Skeletal muscle cell (primary cell): ENCODE measurements at regions not wholly inside any gene's neighbourhood (a gene's known extent, or its start where the extent isn't known, plus 50 kb on each side); places are given as distances from the start of the nearest gene placed in this dataset.

ENCODE experiments used
- DNase-seq: peaks from one replicate; pipeline ENCODE4 v3.0.0-alpha.2; 2010; ENCODE audit warnings: low read depth
- H3K4me3 ChIP-seq: 2 replicates; pipeline ENCODE4 v1.5.1; 2011; ENCODE audit warnings: low read depth, mild to moderate bottlenecking, control low read depth, low read length, moderate library complexity

DNA sequence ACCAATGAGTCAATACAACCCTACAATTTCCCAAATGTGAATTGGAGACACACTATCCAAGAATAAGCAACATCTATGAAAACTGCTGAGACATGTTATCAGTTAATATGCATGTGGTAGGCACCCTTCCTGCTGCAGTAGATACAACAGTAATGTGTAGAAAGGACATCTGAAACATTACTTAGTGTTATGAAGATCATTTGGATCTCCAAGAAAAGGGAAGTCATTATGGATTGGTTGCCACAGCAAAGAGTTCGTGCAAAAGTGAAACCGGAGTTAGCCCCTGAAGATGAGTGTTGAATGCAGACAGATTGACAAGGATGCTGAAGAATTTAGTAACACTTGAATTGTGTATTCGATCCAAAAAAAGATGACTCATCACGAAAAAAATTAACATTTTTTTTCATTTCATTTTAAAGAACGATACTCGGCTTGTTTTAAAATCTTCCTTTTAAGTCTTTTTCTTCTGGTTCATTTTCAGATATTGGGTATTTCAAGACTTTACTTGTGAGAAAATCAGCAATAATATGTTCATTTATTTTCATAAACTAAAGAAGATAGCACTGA, 322.4 kb upstream of the KLF6 start:
- DNase-seq = no peak
- no peak overlapping the region for H3K4me3 ChIP-seq

DNA sequence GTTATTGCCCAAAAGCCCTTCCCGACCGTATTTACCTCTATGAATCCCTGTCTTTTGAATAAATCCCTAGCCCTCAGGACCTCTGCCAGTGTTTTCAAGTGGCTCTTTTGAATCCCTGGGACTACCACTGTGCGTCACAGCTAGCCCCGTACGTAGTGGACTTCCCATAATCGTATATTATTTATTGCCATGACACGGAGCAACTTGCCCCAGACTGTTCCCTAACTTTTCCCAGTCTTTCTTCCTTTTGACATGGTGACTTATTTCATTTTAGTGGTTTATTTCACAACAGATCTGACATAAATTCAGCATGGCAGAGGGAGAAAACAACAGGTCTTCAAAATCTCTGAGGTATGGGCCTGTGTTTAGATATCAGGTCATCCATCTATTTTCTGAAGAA, 318.6 kb upstream of the KLF6 start:
- no peak for DNase-seq
- H3K4me3 ChIP-seq = no peak overlapping the region

DNA sequence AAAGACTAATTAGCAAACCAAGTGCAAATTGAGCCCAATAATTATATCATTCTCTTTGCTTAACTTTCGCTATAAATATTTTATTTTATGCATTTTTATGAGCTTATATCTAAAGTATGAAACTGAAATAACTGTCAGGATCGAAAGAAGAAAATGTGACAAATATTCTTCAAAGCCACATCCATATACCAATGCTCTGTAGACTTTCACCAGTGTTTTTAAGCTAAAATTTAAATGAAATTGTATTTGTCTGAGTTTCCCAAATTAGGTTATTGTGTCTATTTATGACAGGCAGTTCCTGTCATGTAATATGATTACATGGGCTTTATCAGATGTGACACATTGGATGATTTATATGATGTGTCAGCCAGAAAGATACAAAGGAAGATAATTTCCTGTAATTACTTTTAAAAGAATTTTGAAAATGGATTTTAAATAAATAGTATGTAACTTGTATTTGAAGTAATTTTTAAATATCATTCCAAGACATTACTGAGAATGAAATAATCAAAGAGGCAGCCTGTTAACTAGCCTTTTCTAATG, 317.9 kb upstream of the KLF6 start:
- DNase-seq = no peak

DNA sequence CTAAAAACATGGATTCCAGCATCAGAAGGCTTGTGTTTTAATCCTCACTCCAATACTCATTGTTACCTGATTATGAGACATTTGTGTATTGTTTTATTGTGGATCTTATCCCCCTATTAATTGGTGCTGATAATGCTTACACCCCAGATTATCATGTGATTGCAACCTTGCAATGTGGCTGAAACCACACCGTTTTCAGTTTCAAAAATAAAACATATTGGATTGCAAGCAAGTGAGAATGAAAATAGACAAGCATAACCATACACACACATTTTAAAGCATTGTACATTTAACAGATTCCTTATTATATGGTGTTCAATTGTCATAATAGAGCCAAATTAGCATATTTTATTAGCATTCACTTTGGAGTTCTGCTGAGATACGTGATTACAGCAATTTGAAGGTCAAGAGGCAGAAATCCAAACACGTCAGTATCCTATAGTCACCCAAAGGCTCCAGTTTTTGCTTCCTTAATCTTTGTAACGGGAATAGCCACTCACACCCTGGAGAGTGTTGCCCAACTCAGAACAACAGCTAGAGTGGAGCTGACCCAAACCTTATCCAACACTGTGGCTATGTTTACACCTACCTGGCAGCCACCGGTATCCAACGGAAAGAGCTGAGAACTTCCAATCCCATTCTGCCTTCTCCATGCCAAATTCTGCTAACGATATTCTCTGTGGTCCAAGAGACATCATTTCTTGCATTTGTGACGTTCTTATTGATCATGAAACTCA, 317.1 kb upstream of the KLF6 start:
- no peak overlapping the region for H3K4me3 ChIP-seq
- no peak for DNase-seq

More for the DNA sequence above, 317.9 kb upstream of the KLF6 start:
- no peak overlapping the region for H3K4me3 ChIP-seq

DNA sequence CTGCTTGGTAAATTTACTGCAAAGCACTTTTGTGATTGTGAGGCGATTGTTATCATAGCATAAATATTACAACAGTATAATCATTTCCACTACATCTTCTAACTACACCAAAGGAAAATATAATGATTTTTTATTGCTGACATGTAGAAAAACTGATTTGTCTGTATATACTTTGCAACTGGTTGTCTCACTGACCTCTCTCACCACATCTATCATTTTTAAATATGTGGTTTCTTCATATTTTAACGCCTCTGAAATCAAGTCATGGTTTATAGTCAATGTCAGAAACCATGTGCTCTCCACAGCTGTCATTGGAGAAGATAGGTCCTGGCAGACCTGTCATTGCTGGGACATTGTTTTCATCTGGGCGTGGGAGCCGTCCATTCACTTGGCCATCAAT, 315.4 kb upstream of the KLF6 start:
- no peak for DNase-seq
- no peak overlapping the region for H3K4me3 ChIP-seq

DNA sequence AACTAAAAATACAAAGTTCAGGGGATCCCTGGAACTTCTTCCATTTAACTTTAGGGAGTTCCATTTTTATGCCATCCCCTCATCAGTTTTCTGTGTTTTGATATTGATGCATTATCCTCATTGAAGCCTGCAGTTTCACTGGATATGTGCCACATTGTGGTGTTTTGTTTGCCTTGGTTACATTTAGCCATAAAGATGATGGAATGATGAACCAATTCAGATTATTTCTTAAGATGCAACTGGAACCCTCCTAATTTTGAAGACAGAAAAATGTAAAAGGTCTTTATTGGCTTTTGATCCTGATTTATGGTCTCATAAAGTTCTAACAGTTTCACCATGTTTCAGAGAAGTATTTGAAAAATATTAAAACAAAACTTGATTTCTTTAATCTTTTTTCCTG, 314.2 kb upstream of the KLF6 start:
- DNase-seq = no peak
- H3K4me3 ChIP-seq = no peak overlapping the region

DNA sequence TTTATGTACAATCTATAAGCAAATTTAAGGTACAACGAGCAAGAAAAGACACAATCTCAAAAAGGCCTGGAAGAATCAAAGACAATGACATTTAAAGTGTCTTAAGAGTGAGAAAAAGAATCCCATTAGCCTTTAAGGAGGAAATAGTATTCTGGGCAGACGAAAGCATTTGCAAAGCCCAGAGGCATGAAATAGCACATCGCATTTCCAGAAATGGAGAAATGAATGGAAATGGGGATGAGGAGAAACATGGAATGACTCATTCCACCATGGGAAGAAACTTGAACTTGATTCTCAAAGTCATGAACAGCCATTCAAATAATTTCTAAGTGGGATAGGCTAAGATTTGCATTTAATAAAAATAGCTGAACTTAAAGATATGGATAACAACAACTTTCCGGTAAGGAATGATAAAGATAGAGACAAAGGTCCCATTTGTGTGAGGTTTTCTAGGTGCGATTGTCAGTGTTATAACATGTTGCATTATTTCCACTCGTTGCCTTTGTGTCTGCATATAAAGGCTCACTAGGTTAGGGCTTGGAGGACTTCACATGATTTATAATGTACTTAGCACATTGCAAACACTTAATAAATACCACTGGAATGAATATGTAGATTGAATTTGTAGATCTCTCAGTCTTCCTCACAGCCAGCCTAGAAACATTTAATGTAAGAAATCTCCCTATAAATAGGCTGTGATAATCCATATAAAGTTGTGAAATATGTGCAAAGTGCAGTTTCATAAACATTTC, 310.3 kb upstream of the KLF6 start:
- DNase-seq = no peak

DNA sequence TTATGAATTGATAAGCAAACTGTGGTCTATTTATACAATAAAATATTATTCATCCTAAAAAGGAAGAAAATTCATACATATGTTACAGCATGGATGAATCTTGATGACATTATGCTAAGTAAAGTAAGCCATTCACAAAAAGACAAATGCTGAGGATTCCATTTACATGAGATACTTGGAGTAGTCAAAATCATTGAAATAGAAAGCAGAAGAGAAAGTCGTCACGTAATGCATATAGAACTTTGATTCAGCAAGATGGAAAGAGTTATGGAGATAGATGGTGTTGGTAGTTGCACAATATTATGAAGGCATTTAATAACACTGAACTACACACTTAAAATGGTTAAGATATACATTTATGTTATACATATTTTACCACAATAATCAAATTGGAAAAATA, 309.7 kb upstream of the KLF6 start:
- no peak for DNase-seq
- H3K4me3 ChIP-seq = no peak overlapping the region

More for the DNA sequence above, 310.3 kb upstream of the KLF6 start:
- no peak overlapping the region for H3K4me3 ChIP-seq

DNA sequence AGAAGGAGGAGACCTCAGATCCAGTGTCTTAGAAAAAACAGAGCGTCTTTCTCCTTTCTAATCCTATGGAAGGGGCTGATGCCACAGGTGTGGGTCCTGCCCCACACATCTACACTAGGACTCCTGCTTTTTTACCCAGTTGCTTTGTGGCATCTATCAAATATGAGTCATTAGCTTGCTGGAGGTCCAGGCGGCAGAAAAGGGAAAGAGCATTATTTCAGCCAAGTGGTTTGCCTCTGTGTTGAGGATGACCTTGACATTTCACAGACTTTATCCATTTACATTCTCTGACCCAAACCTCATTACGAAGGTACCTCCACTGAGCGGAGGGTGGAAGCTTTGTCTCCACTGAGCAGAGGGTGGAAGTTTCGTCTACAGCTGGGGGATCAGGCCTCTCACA, 308.4 kb upstream of the KLF6 start:
- DNase-seq = no peak
- H3K4me3 ChIP-seq = no peak overlapping the region

DNA sequence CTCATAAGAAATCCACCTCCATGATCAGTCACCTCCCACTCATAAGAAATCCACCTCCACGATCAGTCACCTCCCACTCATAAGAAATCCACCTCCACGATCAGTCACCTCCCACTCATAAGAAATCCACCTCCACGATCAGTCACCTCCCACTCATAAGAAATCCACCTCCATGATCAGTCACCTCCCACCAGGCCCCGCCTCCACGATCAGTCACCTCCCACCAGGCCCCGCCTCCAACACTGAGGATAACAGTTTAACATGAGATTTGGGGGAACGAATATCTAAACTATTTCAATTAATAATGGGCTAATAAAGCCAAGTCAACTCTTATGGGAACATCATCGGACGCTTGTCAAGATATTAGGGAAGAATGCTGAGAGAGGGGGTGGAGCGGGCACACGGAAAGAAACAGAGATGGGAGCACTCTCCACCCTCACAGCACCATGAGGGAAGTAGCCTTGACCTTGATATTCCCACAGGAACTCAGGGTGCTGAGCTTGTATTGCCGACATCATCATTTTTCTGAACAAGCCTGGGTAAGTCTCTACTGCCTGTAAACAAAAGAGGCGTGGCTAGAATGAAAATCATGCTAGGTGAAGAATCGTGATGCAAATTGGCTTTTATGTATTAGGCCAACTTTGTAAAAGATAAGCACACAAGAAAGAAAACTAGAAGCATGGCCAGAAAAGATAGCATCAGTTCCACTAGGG, 303.5 kb upstream of the KLF6 start:
- DNase-seq = no peak
- H3K4me3 ChIP-seq = no peak overlapping the region

DNA sequence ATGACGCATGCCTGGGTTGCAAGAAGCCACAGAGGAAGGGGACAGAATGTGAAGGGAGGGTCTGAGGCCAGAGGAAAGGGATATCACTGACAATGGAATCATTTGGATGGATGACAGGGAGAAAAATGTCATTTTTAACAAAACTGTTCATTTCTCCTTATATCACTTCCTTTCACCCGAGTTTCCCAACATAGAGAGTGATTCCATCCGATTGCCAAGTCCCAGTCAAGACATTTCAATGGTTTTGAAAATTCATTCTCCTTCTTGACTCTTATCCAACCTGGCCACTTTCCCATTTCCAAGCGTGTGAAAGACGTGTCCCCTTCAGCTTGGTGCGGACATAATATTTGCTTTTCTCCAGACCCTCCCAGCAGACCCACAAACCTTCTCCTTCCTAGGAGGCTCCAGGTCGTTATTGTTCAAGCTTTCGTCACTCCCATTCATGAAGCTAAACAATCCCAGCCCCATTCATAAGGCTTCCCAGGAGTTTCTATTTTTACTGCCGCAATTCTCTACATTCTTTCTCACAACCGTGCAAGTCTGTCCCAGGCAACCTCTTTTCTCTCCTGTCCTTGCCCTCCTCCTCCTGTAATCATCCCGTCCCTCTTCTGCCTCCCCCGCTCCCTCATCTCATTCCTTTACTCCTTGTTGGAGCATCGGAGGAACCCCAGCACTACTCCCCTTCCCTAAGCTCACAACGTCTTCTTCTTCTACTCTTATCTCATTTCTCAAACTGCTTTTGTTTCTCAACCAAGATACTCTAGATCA, 301.3 kb upstream of the KLF6 start:
- no peak overlapping the region for H3K4me3 ChIP-seq
- peak; percentile 56 for DNase-seq

DNA sequence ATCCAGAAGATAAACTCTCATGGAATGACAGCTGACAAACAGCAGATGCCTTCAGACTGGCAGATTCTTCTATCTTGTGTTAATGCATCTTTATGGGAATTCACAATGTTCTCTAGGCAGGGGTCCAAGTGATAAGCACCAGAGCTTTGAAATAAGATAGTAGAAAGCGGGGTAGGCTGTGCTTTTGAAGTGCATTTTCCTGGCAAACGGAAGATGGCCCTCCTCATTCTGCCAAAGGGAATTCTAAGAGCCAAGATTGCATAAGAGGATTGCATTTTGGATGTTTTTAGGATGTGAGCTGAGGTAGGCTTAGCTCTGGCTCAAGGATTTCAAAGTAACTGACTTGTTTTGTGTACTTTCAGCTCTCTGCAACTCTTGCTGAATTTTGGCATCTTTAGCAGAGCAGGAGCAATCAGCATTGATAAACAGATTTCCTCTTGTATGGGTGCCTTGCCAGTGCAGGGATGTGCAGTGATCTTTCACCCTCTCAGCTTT, 298.5 kb upstream of the KLF6 start:
- no peak overlapping the region for H3K4me3 ChIP-seq
- no peak for DNase-seq

DNA sequence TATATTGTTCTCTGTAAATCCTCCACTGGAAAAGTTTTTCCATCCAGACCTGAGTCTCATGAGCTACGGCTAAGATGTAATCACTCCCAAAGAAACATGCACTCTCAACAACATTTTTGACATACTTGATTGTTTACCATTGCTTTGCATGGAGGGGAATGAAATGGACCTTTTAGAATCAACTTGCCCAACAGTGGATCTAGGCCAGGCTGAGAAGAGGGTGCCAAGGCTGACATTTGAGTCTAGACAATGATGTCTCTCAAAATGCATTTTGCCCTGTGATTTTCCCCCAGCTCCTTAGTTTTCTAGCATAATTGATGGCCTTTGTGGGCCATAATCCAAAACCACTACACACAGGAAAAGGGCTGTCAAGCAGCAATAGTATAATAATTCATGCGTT, 297.9 kb upstream of the KLF6 start:
- no peak for DNase-seq
- no peak overlapping the region for H3K4me3 ChIP-seq

DNA sequence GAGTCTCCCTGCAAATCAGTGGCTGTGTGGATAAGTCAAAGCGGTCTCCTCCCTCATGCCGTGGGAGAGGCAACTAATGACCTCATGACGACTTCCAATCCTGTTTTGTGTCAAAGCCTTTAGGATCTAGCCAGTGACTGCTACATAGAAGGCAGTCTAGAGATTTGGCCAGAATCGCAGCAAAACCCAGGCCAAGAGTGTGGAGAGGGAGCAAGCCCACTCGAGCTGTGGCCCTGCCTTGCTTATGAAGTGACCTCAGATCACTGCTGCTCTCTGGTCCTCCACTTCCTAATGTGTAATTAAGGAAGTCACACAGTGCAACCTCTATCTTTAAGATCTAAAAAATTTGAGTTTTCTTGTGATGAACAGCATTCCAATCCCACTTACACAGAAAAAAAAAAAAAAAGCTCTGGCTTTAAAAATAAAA, 296.7 kb upstream of the KLF6 start:
- no peak overlapping the region for H3K4me3 ChIP-seq
- no peak for DNase-seq

DNA sequence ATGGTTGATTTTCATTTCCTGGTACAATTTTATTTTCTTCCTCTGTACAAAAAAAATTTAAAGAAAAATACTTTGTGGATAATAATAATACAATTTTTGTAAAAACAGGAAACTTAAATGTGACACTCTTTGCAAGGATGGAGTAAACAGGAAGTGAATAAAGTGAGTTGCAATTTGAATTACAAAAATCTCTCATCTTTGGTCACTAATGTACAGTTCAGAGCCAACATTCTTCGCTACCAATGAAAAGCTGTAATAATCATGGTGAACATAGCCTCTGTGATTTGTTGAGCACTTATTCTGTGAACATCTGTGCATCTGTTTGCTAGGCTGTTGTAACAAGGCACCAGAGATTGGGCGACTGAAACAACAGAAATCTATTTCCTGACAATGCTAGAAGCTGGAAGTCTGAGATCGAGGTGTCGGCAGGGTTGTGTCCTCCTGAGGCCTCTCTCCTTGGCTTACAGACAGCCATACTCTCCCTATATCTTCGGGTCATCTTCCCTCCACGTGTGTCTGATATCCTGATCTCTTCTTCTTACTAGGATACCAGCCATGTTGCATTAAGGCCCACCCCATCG, 295.3 kb upstream of the KLF6 start:
- no peak for DNase-seq
- H3K4me3 ChIP-seq = no peak overlapping the region

DNA sequence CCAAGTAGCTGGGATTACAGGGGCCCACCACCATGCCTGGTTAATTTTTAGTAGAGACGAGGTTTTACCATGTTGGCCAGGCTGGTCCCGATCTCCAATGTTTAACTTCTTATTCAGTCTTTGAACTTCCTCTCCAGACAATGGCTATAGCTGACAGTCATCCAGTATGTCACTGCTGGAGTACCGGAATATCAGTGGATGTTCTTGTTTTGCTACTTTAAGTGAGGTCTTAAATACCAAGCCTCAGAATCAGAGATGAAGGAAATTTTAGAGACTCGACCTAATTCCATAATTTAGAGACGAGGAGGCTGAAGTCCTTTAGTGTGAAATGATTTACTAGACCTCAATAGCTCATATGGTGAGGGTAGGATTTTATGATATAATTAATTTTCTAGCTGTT, 294.8 kb upstream of the KLF6 start:
- no peak overlapping the region for H3K4me3 ChIP-seq
- DNase-seq = no peak

DNA sequence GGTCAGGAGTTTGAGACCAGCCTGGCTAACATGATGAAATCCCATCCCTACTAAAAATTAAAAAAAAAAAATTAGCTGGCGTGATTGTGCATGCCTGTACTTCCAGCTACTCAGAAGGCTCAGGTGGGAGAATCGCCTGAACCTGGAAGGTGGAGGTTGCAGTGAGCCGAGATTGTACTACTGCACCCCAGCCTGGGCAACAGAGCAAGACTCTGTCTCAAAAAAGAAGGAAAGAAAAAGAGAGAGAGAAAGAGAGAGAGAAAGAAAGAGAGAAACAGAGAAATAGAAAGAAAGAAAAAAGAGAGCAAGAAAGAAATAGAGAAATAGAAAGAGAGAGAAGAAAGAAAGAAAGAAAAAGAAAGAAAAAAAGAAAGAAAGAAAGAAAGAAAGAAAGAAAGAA, 292.8 kb upstream of the KLF6 start:
- H3K4me3 ChIP-seq = no peak overlapping the region
- DNase-seq = no peak

DNA sequence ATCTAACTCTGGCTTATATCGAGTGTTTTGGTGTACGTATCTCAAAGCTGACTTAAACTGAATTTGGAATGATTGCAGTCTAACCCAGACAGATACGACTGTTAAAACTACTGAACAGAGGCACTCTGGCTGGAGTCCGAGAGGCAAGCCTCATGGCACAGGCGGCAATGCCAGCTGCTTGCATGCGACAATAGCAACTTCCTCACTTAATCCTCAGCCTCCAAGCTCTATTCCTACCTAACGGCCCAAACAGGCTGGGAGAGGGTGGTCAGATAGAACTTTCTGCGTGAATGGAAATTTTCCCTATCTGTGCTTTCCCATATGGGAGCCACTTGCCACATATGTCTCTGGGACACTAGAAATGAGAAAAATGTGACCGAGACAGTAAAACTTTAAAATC, 292.0 kb upstream of the KLF6 start:
- no peak for DNase-seq
- H3K4me3 ChIP-seq = no peak overlapping the region

DNA sequence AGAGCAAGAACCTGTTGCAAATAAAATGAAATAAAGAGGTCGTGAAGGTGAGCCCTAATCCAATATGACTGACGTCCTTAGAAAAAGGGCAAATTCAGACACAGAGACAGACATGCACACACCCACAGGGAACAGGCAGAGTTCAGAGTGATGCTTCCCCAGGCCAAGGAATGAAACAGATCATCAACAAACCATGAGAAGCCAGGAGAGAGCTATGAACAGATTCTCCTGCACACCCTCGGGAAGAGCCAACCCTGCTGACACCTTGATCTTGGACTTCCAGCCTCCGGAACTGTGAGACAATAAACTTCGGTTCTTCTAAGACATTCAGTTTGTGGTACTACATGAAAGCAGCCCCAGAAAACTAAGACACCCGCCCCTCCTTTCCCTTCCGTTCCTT, 290.4 kb upstream of the KLF6 start:
- no peak for DNase-seq
- H3K4me3 ChIP-seq = no peak overlapping the region
